Calu3 (cell line): ENCODE measurements at regions not wholly inside any gene's neighbourhood (a gene's known extent, or its start where the extent isn't known, plus 50 kb on each side); places are given as distances from the start of the nearest gene placed in this dataset.

Experiments used
- BruUV-seq: library from RNA; stranded (reverse); fragments of 400-500 nt; replicated peaks from 2 replicates; lab custom pipeline; 2021; lab: Mats Ljungman, UMichigan
- CTCF ChIA-PET: fragments of 300-600 bp; sonication (Branson Sonifier 250); formaldehyde crosslinking; loops from one replicate; lab custom pipeline; 2022; ENCODE audit warnings: antibody characterized with exemption; lab: Charles Lee
- DNase-seq: peaks from one replicate; pipeline ENCODE4 v3.0.0; 2022
- H3K27ac Mint-ChIP-seq: one replicate; pipeline ENCODE4 v1.8.0; 2022; ENCODE audit warnings: mixed read lengths; ENCODE audit not compliant: unreplicated experiment
- H3K27me3 Mint-ChIP-seq: one replicate; pipeline ENCODE4 v1.8.0; 2022; ENCODE audit warnings: mixed read lengths; ENCODE audit not compliant: unreplicated experiment
- H3K36me3 Mint-ChIP-seq: one replicate; pipeline ENCODE4 v1.8.0; 2022; ENCODE audit warnings: mild to moderate bottlenecking, moderate library complexity, mixed read lengths; ENCODE audit not compliant: insufficient read depth, unreplicated experiment
- H3K4me1 Mint-ChIP-seq: one replicate; pipeline ENCODE4 v1.8.0; 2022; ENCODE audit warnings: mild to moderate bottlenecking, low read depth, mixed read lengths; ENCODE audit not compliant: unreplicated experiment
- H3K4me3 Mint-ChIP-seq: one replicate; pipeline ENCODE4 v1.8.0; 2022; ENCODE audit warnings: mild to moderate bottlenecking, low read depth, moderate library complexity, mixed read lengths; ENCODE audit not compliant: unreplicated experiment
- H3K9me3 Mint-ChIP-seq: one replicate; pipeline ENCODE4 v1.8.0; 2022; ENCODE audit warnings: low read depth, mixed read lengths; ENCODE audit not compliant: unreplicated experiment
- CTCF ChIP-seq: fragments of 200-600 bp; IDR thresholded peaks from one replicate; pipeline ENCODE4 v1.8.0; 2022; ENCODE audit warnings: antibody characterized with exemption; ENCODE audit not compliant: unreplicated experiment
- intact Hi-C: fragments of 100-400 bp; cut with micrococcal nuclease; formaldehyde crosslinking; loops from one replicate; pipeline ENCODE4 v1.10.0; 2022; ENCODE audit not compliant: unreplicated experiment

GRCh38 chr2:180670302-180671003 is 310.0 kb upstream of the UBE2E3 start:
- Mint-ChIP-seq H3K9me3 (peaks cover 2% of the 10 kb centered on the region), H3K27me3 (no peaks in the 10 kb centered on the region), H3K27ac (no peak overlapping the region), H3K4me3 (no peak overlapping the region), H3K4me1 (peaks cover 11% of the 10 kb centered on the region), H3K36me3 (no peaks in the 10 kb centered on the region)
- no peak for DNase-seq
- CTCF ChIA-PET, result no interaction called here
- BruUV-seq, result no TSS peak
- no peak for TF ChIP-seq CTCF
- intact Hi-C loops, result loop anchor here (10.0 kb wide), 1 partner anchor 546 kb away; no protein-coding TSS in a partner anchor

- H3K9me3 Mint-ChIP-seq, result peaks cover 2% of the 10 kb centered on the region
- no peaks in the 10 kb centered on the region for H3K27me3 Mint-ChIP-seq
- CTCF ChIA-PET, result interaction anchor here (1.4 kb wide), 1 partner anchor 13 kb away, joined by 3 read pairs; no protein-coding TSS in a partner anchor
- no peaks in the 10 kb centered on the region for H3K36me3 Mint-ChIP-seq
- H3K4me3 Mint-ChIP-seq, result no peak overlapping the region
- H3K27ac Mint-ChIP-seq, result no peak overlapping the region
- no TSS peak for BruUV-seq
- no peaks in the 10 kb centered on the region for H3K4me1 Mint-ChIP-seq
- no peak for DNase-seq
- TF ChIP-seq CTCF, result no peak
- intact Hi-C loops, result no loop called here
These were observed 311.4 kb upstream of the UBE2E3 start for GRCh38 chr2:180669016-180669415.

GRCh38 chr2:180664507-180664906 is 315.9 kb upstream of the UBE2E3 start:
- peaks cover 20% of the 10 kb centered on the region for H3K4me1 Mint-ChIP-seq
- DNase-seq, result no peak
- no peak overlapping the region for H3K4me3 Mint-ChIP-seq
- intact Hi-C loops, result no loop called here
- BruUV-seq, result no TSS peak
- H3K9me3 Mint-ChIP-seq, result peaks cover 2% of the 10 kb centered on the region
- H3K27ac Mint-ChIP-seq, result no peak overlapping the region
- no peaks in the 10 kb centered on the region for H3K27me3 Mint-ChIP-seq
- no peaks in the 10 kb centered on the region for H3K36me3 Mint-ChIP-seq
- TF ChIP-seq CTCF, result no peak
- CTCF ChIA-PET, result no interaction called here

- intact Hi-C loops, result no loop called here
- H3K4me1 Mint-ChIP-seq, result peaks cover 20% of the 10 kb centered on the region
- H3K4me3 Mint-ChIP-seq, result no peak overlapping the region
- DNase-seq, result no peak
- no peak for TF ChIP-seq CTCF
- no peaks in the 10 kb centered on the region for H3K27me3 Mint-ChIP-seq
- no peak overlapping the region for H3K27ac Mint-ChIP-seq
- BruUV-seq, result no TSS peak
- no peaks in the 10 kb centered on the region for H3K36me3 Mint-ChIP-seq
- CTCF ChIA-PET, result no interaction called here
- H3K9me3 Mint-ChIP-seq, result peaks cover 2% of the 10 kb centered on the region
These were observed 317.4 kb upstream of the UBE2E3 start for GRCh38 chr2:180662941-180663471.
